H1 (cell line): ENCODE measurements at regions not wholly inside any gene's neighbourhood (a gene's known extent, or its start where the extent isn't known, plus 50 kb on each side); places are given as distances from the start of the nearest gene placed in this dataset.

Source experiments
- CTCF ChIA-PET: fragments of 300-600 bp; sonication (Branson Sonifier 250); formaldehyde crosslinking; loops from one replicate; lab custom pipeline; 2021; ENCODE audit not compliant: partially characterized antibody; lab: Charles Lee
- POLR2A ChIA-PET: fragments of 300-600 bp; sonication (Branson Sonifier 250); formaldehyde crosslinking; loops from one replicate; lab custom pipeline; 2021; ENCODE audit warnings: inconsistent platforms; ENCODE audit not compliant: partially characterized antibody; lab: Charles Lee
- DNase-seq, 2 experiments: peaks; one replicate each; pipeline versions ENCODE4 v3.0.0 to v3.0.0-alpha.2; 2010 to 2022; ENCODE audit warnings: low spot score in 2 of 2, low read depth in 1 of 2, mixed read lengths in 1 of 2
- FAIRE-seq: peaks from 2 replicates; lab custom pipeline; 2011; peaks lifted over from hg19 to GRCh38; lab: Jason Lieb, UNC
- H2AFZ ChIP-seq: 2 replicates; pipeline ENCODE4 v1.8.1; 2012; ENCODE audit warnings: low read length, inconsistent platforms
- H2AK5ac ChIP-seq: 2 replicates; pipeline ENCODE4 v1.6.1; 2013; ENCODE audit warnings: low read depth, low read length
- H2BK120ac ChIP-seq: replicated peaks from 2 replicates; pipeline ENCODE3; 2013; ENCODE audit warnings: low read depth, low read length, inconsistent platforms
- H2BK12ac ChIP-seq: 2 replicates; pipeline ENCODE4 v1.6.1; 2013; ENCODE audit warnings: low read depth, low read length
- H2BK15ac ChIP-seq: 2 replicates; pipeline ENCODE4 v1.6.1; 2013; ENCODE audit warnings: low read length
- H2BK20ac ChIP-seq: 2 replicates; pipeline ENCODE4 v1.6.1; 2013; ENCODE audit warnings: low read length
- H2BK5ac ChIP-seq: 2 replicates; pipeline ENCODE4 v1.6.1; 2013; ENCODE audit warnings: low read depth, low read length
- H3K14ac ChIP-seq: 2 replicates; pipeline ENCODE4 v1.6.1; 2013; ENCODE audit warnings: inconsistent platforms; ENCODE audit not compliant: insufficient read length
- H3K18ac ChIP-seq: 2 replicates; pipeline ENCODE4 v1.6.1; 2013; ENCODE audit warnings: low read length; ENCODE audit errors: extremely low read depth
- H3K23ac ChIP-seq: 2 replicates; pipeline ENCODE4 v1.6.1; 2013; ENCODE audit warnings: inconsistent platforms; ENCODE audit not compliant: insufficient read length
- H3K23me2 ChIP-seq: 2 replicates; pipeline ENCODE4 v1.6.1; 2013; ENCODE audit warnings: low read depth, low read length
- H3K27ac ChIP-seq: 2 replicates; pipeline ENCODE4 v1.6.1; 2011; ENCODE audit warnings: low read depth, low read length, inconsistent platforms
- H3K27me3 ChIP-seq, 4 experiments: replicated peaks in 1 of 4; 1 replicate in 1 of 4; 2 replicates in 3 of 4; pipeline versions ENCODE4 v1.6.1 to v1.8.1; 2011 to 2013; ENCODE audit warnings: low read length in 3 of 4, mild to moderate bottlenecking in 3 of 4, inconsistent platforms in 2 of 4, mixed read lengths in 2 of 4, moderate library complexity in 1 of 4; ENCODE audit not compliant: control insufficient read depth in 3 of 4, insufficient read depth in 3 of 4; ENCODE audit errors: extremely low read depth in 1 of 4
- H3K36me3 ChIP-seq, 4 experiments: 2 replicates each; pipeline versions ENCODE4 v1.6.1 to v1.8.1; 2011 to 2013; ENCODE audit warnings: mild to moderate bottlenecking in 4 of 4, low read length in 3 of 4, moderate library complexity in 2 of 4, control low read depth in 1 of 4, inconsistent platforms in 1 of 4; ENCODE audit not compliant: insufficient read depth in 4 of 4, control insufficient read depth in 2 of 4
- H3K4ac ChIP-seq: replicated peaks from 2 replicates; pipeline ENCODE3; 2013; ENCODE audit warnings: low read length, low read depth, mixed read lengths, inconsistent platforms; ENCODE audit not compliant: insufficient read length
- H3K4me1 ChIP-seq, 4 experiments: replicated peaks in 1 of 4; 1 replicate in 1 of 4; 2 replicates in 3 of 4; pipeline versions ENCODE4 v1.6.1 to v1.8.1; 2011 to 2013; ENCODE audit warnings: low read length in 3 of 4, inconsistent platforms in 2 of 4, mixed read lengths in 1 of 4; ENCODE audit not compliant: insufficient read depth in 4 of 4, control insufficient read depth in 3 of 4
- H3K4me2 ChIP-seq, 2 experiments: 2 replicates each; pipeline versions ENCODE4 v1.6.1 to v1.8.1; 2011 to 2013; ENCODE audit warnings: low read depth in 2 of 2, low read length in 2 of 2, control low read depth in 1 of 2, inconsistent platforms in 1 of 2, mild to moderate bottlenecking in 1 of 2; ENCODE audit not compliant: insufficient read depth in 1 of 2
- H3K4me3 ChIP-seq, 4 experiments: fragments of 200-600, 300-600 bp in 1 of 4; sonication (generic), shearing (Covaris generic), sonication (Bioruptor Twin) in 1 of 4; 2 replicates each; pipeline versions ENCODE4 v1.5.1 to v1.8.1; 2011 to 2016; ENCODE audit warnings: low read length in 4 of 4, low read depth in 3 of 4, control low read depth in 2 of 4, inconsistent platforms in 2 of 4, mild to moderate bottlenecking in 2 of 4, mixed read lengths in 1 of 4, moderate library complexity in 1 of 4; ENCODE audit not compliant: insufficient read depth in 2 of 4; ENCODE audit errors: extremely low read depth in 1 of 4
- H3K56ac ChIP-seq: replicated peaks from 2 replicates; pipeline ENCODE3; 2013; ENCODE audit warnings: low read depth, mild to moderate bottlenecking, mixed read lengths, low read length, inconsistent platforms; ENCODE audit not compliant: insufficient read length
- H3K79me1 ChIP-seq: 2 replicates; pipeline ENCODE4 v1.6.1; 2013; ENCODE audit warnings: low read depth, low read length, control low read depth
- H3K79me2 ChIP-seq, 2 experiments: 2 replicates each; pipeline versions ENCODE4 v1.6.1 to v1.8.1; 2012 to 2013; ENCODE audit warnings: low read length in 2 of 2, mild to moderate bottlenecking in 2 of 2, inconsistent platforms in 1 of 2; ENCODE audit not compliant: insufficient read depth in 2 of 2, control insufficient read depth in 1 of 2
- H3K9ac ChIP-seq, 4 experiments: replicated peaks in 1 of 4; 1 replicate in 1 of 4; 2 replicates in 3 of 4; pipeline versions ENCODE4 v1.6.1 to v1.8.1; 2011 to 2013; ENCODE audit warnings: low read depth in 3 of 4, low read length in 3 of 4, control low read depth in 2 of 4, mild to moderate bottlenecking in 2 of 4, moderate library complexity in 2 of 4, inconsistent platforms in 1 of 4; ENCODE audit errors: extremely low read depth in 1 of 4
- H3K9me3 ChIP-seq, 2 experiments: 2 replicates each; pipeline versions ENCODE4 v1.6.1 to v1.8.1; 2012 to 2013; ENCODE audit warnings: mild to moderate bottlenecking in 2 of 2, moderate library complexity in 2 of 2, control low read depth in 1 of 2, inconsistent platforms in 1 of 2, low read depth in 1 of 2, low read length in 1 of 2, mixed read lengths in 1 of 2; ENCODE audit not compliant: insufficient read depth in 2 of 2
- H4K20me1 ChIP-seq, 2 experiments: replicated peaks in 1 of 2; 2 replicates each; pipeline versions ENCODE3 to v1.8.1; 2011 to 2013; ENCODE audit warnings: inconsistent platforms in 2 of 2, low read length in 2 of 2, mild to moderate bottlenecking in 1 of 2; ENCODE audit not compliant: insufficient read depth in 2 of 2, control insufficient read depth in 1 of 2
- H4K5ac ChIP-seq: 2 replicates; pipeline ENCODE4 v1.6.1; 2013; ENCODE audit warnings: low read length, low read depth, mixed read lengths, inconsistent platforms; ENCODE audit not compliant: insufficient read length
- H4K8ac ChIP-seq: 2 replicates; pipeline ENCODE4 v1.8.0; 2013; ENCODE audit warnings: mild to moderate bottlenecking, moderate library complexity, low read length, inconsistent platforms; ENCODE audit not compliant: insufficient read depth; ENCODE audit errors: extremely low read depth
- H4K91ac ChIP-seq: replicated peaks from 2 replicates; pipeline ENCODE3; 2013; ENCODE audit warnings: low read length, mixed read lengths, inconsistent platforms; ENCODE audit not compliant: insufficient read length
- NRF1 ChIP-seq: IDR thresholded peaks from 2 replicates; pipeline ENCODE4 v1.6.1; 2011; ENCODE audit warnings: mild to moderate bottlenecking, low read depth, low read length, improper control_type of control experiment
- POLR2AphosphoS5 ChIP-seq: IDR thresholded peaks from 2 replicates; pipeline ENCODE4 v1.6.1; 2011; ENCODE audit warnings: low read depth, low read length
- TEAD4 ChIP-seq: IDR thresholded peaks from 2 replicates; pipeline ENCODE4 v1.6.1; 2012; ENCODE audit warnings: low read depth, low read length, inconsistent platforms, mixed read lengths
- WGBS, 2 experiments: shearing (Covaris generic) in 1 of 2; methylation state at CpG; one replicate each; pipeline versions ENCODE4 v1.1.6 to v1.1.7; 2013 to 2015; ENCODE audit warnings: low lambda C conversion rate in 2 of 2, mixed read lengths in 2 of 2, inconsistent platforms in 1 of 2, low coverage in 1 of 2, missing lambda C conversion rate in 1 of 2; ENCODE audit not compliant: insufficient replicate concordance in 2 of 2, insufficient coverage in 1 of 2, insufficient read length in 1 of 2; ENCODE audit errors: extremely low coverage in 1 of 2, missing lambda C conversion rate in 1 of 2; 5-methylcytosine and 5-hydroxymethylcytosine counted together

- Histone ChIP-seq H4K91ac (no peak overlapping the region), H4K5ac (no peak overlapping the region), H3K56ac (no peak overlapping the region), H2BK15ac (no peak overlapping the region), H3K4ac (no peak overlapping the region), H4K8ac (no peak overlapping the region), H3K23ac (no peak overlapping the region), H3K79me1 (no peaks in the 10 kb centered on the region), H2AK5ac (no peak overlapping the region), H3K27me3 (no peaks in the 10 kb centered on the region), H4K20me1 (no peaks in the 10 kb centered on the region), H3K14ac (no peak overlapping the region), H2BK12ac (no peak overlapping the region), H2AFZ (peak overlapping the region; percentile 48; the same call in 1 of the 2 replicates), H3K27ac (no peak overlapping the region), H3K4me1 (no peaks in the 10 kb centered on the region), H3K36me3 (no peaks in the 10 kb centered on the region), H3K4me2 (no peak overlapping the region), H3K9me3 (no peaks in the 10 kb centered on the region), H3K23me2 (no peaks in the 10 kb centered on the region), H3K9ac (no peak overlapping the region), H3K4me3 (no peak overlapping the region), H3K18ac (no peak overlapping the region), H2BK120ac (no peak overlapping the region), H2BK5ac (no peak overlapping the region), H2BK20ac (no peak overlapping the region), H3K79me2 (no peaks in the 10 kb centered on the region)
- WGBS, 2 experiments: 61% methylated on average over 6 of the region's 6 CpGs; no CpG with 5 or more reads in 1 of the 2 experiments
- FAIRE-seq (no peak), DNase-seq (no peak)
- TF ChIP-seq POLR2AphosphoS5 (no peak), NRF1 (no peak), TEAD4 (0 out of 2 replicates have a peak, but pooled peaks have one; percentile 42)
- POLR2A ChIA-PET: no interaction called here
- CTCF ChIA-PET: no interaction called here
Measured at GRCh38 chr2:182477774-182478173, 50.9 kb upstream of the PDE1A start.
